ENCODE measurements at regions not wholly inside any gene's neighbourhood (a gene's known extent, or its start where the extent isn't known, plus 50 kb on each side); places are given as distances from the start of the nearest gene placed in this dataset.

- no peak for TF ChIP-seq POLR2A (IDR thresholded peaks at IDR 0.05)
- no peak for TF ChIP-seq CTCF (IDR thresholded peaks at IDR 0.05 in 4 of 5, conservative IDR thresholded peaks at IDR 0.05 in 1 of 5)
Measured at GRCh38 chr10:130740915-130741750, 570.4 kb downstream of the TCERG1L start.
